NCI-H1417 treated with DMSO at 0.1 percent for 48 hours (cell line): ENCODE measurements at regions not wholly inside any gene's neighbourhood (a gene's known extent, or its start where the extent isn't known, plus 50 kb on each side); places are given as distances from the start of the nearest gene placed in this dataset.
"Not testable (repeated sequence)": the region's sequence is repeated elsewhere in the genome, so short reads cannot be mapped to it uniquely, and the experiment has no call there.

Source experiments
- DNase-seq: peaks from one replicate; lab custom pipeline; 2025; lab: John Stamatoyannopoulos, UW

GRCh38 chr7:51929818-51930217, 613.2 kb upstream of the COBL start:
- DNase-seq: no peak

GRCh38 chr7:51927738-51928137, 611.1 kb upstream of the COBL start:
- DNase-seq: no peak

- no peak for DNase-seq
Measured at GRCh38 chr7:51918581-51918980, 602.0 kb upstream of the COBL start.

GRCh38 chr7:51901489-51901840, 584.9 kb upstream of the COBL start:
- DNase-seq: no peak

- not testable (repeated sequence) for DNase-seq
Measured at GRCh38 chr7:51900755-51901488, 584.3 kb upstream of the COBL start.

- no peak for DNase-seq
Measured at GRCh38 chr7:51899611-51900010, 583.0 kb upstream of the COBL start.

- DNase-seq: no peak
Measured at GRCh38 chr7:51882412-51882811, 565.8 kb upstream of the COBL start.

- DNase-seq: no peak
Measured at GRCh38 chr7:51881309-51881708, 564.7 kb upstream of the COBL start.

- no peak for DNase-seq
Measured at GRCh38 chr7:51878865-51879264, 562.3 kb upstream of the COBL start.

- DNase-seq: no peak
Measured at GRCh38 chr7:51869452-51869851, 552.8 kb upstream of the COBL start.

- no peak for DNase-seq
Measured at GRCh38 chr7:51867117-51867516, 550.5 kb upstream of the COBL start.

- DNase-seq: no peak
Measured at GRCh38 chr7:51860305-51860704, 543.7 kb upstream of the COBL start.

- no peak for DNase-seq
Measured at GRCh38 chr7:51850126-51850525, 533.5 kb upstream of the COBL start.

GRCh38 chr7:51847461-51848134, 531.0 kb upstream of the COBL start:
- no peak for DNase-seq

GRCh38 chr7:51839130-51839529, 522.5 kb upstream of the COBL start:
- DNase-seq: not testable (repeated sequence)

- DNase-seq: no peak
Measured at GRCh38 chr7:51827631-51828030, 511.0 kb upstream of the COBL start.

GRCh38 chr7:51824050-51824449, 507.4 kb upstream of the COBL start:
- no peak for DNase-seq

GRCh38 chr7:51823437-51823836, 506.8 kb upstream of the COBL start:
- DNase-seq: no peak

GRCh38 chr7:51817694-51818225, 501.2 kb upstream of the COBL start:
- DNase-seq: no peak

- DNase-seq: not testable (repeated sequence)
Measured at GRCh38 chr7:51805783-51806431, 489.3 kb upstream of the COBL start.

GRCh38 chr7:51802718-51803117, 486.1 kb upstream of the COBL start:
- DNase-seq: no peak

- DNase-seq: no peak
Measured at GRCh38 chr7:51797371-51797770, 480.8 kb upstream of the COBL start.

- DNase-seq: no peak
Measured at GRCh38 chr7:51792796-51793195, 476.2 kb upstream of the COBL start.
